ENCODE measurements at regions not wholly inside any gene's neighbourhood (a gene's known extent, or its start where the extent isn't known, plus 50 kb on each side); places are given as distances from the start of the nearest gene placed in this dataset.

DNA sequence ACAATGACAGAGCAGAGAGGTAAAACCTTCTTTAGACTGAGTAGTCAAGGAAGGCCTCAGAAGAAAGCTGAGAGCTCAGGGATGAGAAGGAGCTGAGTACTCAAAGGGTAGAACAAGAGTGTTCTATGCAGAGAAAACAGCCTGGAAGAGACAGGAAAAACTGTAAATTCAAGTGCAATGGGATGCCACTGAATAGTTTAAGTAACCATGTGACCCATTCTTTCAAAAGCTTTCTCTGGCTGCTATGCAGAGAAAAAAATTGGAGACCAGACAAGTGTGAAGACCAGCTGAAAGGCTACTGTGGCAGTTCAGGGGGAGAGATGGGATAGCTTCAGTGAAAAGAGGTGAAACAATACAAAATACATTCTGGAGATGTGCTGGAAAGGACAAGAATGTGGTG lies 61.3 kb upstream of the RNF38 start:
- no peak for DNase-seq

DNA sequence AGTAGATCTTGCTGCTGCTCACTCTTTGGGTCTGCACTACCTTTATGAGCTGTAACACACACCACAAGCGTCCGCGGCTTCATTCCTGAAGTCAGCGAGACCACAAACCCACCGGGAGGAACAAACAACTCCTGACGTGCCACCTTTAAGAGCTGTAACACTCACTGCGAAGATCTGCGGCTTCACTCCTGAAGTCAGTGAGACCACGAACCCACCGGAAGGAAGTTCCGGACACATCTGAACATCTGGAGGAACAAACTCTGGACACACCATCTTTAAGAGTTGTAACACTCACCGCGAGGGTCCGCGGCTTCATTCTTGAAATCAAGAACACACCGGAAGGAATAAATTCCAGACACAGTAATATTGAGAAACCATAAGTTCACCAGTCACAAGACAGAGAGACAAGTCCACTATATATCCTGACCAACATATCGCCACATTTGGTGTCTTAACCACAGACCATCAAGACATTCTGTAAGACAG lies 58.4 kb upstream of the RNF38 start:
- DNase-seq = peak; percentile 61 to 64

- DNase-seq = no peak
Measured at GRCh38 chr9:36457836-36458429, 57.9 kb upstream of the RNF38 start.

- no peak for DNase-seq
Measured at GRCh38 chr9:36456480-36457065, 56.5 kb upstream of the RNF38 start.

- no peak for DNase-seq
Measured at GRCh38 chr9:36451949-36452348, 51.9 kb upstream of the RNF38 start.

GRCh38 chr9:36450110-36450732 lies 50.2 kb upstream of the RNF38 start:
- DNase-seq = no peak

Data from stimulated activated CD4-positive, alpha-beta T cell treated with anti-CD3 and anti-CD28 coated beads, Interleukin-2, amount 100 ng/mL, for 48 hours (primary cell).